ENCODE measurements at regions not wholly inside any gene's neighbourhood (a gene's known extent, or its start where the extent isn't known, plus 50 kb on each side); places are given as distances from the start of the nearest gene placed in this dataset.
"Not testable (repeated sequence)": the region's sequence is repeated elsewhere in the genome, so short reads cannot be mapped to it uniquely, and the experiment has no call there.

DNA sequence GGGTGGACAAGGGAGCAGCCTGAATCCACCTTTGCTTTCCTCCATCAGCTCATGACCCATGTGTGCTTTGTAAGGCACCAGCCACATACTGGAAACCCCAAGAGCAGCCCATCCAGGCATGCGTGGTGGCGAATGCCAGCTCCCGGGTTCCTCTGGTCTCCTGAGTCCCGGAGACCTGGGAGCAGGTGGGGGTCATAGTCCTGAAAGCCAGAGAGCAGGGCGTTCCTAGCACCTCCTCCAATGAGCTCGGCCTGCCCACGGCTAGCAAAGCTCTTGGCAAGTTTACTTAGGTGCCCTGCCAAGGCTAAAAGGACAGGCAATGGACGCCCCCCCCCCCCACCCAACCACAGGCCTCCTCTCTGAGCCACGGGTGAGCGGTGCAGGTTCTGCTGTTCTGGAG is 3960.2 kb upstream of the TPTE start:
- TF ChIP-seq CTCF (conservative IDR thresholded peaks at IDR 0.05 in 1 of 2, IDR thresholded peaks at IDR 0.05 in 1 of 2; ENCODE audit: low read depth in 1 of 2, low read length in 2 of 2); EZH2 (IDR thresholded peaks at IDR 0.05; ENCODE audit: low read length, missing control alignments): not testable (repeated sequence)
